ENCODE measurements at regions not wholly inside any gene's neighbourhood (a gene's known extent, or its start where the extent isn't known, plus 50 kb on each side); places are given as distances from the start of the nearest gene placed in this dataset.

GRCh38 chr12:131620946-131621681 lies 89.8 kb upstream of the SFSWAP start:
- TF ChIP-seq ZNF384 (IDR thresholded peaks at IDR 0.05): no peak
- TF ChIP-seq FOXK2 (IDR thresholded peaks at IDR 0.05): no peak
- TF ChIP-seq LEF1 (IDR thresholded peaks at IDR 0.05; ENCODE audit: borderline replicate concordance): no peak
- TF ChIP-seq BHLHE40 (IDR thresholded peaks at IDR 0.05; ENCODE audit: borderline replicate concordance): no peak
- no peak for TF ChIP-seq TARDBP (IDR thresholded peaks at IDR 0.05)
- TF ChIP-seq FOXM1 (IDR thresholded peaks at IDR 0.05; ENCODE audit: borderline replicate concordance): no peak
- no peak for TF ChIP-seq SP1 (IDR thresholded peaks at IDR 0.05)
- TF ChIP-seq SUZ12 (IDR thresholded peaks at IDR 0.05): no peak
